ENCODE measurements at regions not wholly inside any gene's neighbourhood (a gene's known extent, or its start where the extent isn't known, plus 50 kb on each side); places are given as distances from the start of the nearest gene placed in this dataset.
"Not testable (repeated sequence)": the region's sequence is repeated elsewhere in the genome, so short reads cannot be mapped to it uniquely, and the experiment has no call there.

DNA sequence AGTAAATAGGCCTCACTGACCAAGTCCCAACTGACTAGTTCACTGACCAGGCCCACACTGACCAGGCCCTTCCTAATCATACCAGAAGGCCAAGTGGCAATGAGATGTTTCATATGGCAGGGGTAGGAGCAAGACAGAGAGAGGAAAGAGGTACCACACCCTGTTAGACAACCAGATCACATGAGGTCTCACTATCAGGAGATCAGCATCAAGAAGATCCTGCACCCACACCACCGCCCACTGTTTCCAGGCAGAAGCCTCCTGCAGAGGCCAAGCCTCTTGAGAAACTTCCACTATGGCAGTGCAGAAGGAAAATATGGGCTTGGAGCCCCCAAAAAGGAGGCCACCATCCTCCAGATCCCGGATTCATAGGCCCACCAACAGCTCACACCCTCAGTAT lies 317.8 kb downstream of the FOXD4L4 start:
- TF ChIP-seq, protein P1, sequence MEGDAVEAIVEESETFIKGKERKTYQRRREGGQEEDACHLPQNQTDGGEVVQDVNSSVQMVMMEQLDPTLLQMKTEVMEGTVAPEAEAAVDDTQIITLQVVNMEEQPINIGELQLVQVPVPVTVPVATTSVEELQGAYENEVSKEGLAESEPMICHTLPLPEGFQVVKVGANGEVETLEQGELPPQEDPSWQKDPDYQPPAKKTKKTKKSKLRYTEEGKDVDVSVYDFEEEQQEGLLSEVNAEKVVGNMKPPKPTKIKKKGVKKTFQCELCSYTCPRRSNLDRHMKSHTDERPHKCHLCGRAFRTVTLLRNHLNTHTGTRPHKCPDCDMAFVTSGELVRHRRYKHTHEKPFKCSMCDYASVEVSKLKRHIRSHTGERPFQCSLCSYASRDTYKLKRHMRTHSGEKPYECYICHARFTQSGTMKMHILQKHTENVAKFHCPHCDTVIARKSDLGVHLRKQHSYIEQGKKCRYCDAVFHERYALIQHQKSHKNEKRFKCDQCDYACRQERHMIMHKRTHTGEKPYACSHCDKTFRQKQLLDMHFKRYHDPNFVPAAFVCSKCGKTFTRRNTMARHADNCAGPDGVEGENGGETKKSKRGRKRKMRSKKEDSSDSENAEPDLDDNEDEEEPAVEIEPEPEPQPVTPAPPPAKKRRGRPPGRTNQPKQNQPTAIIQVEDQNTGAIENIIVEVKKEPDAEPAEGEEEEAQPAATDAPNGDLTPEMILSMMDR (IDR thresholded peaks at IDR 0.05) = not testable (repeated sequence)
- TF ChIP-seq SP1 (CRISPR knock-in tag; conservative IDR thresholded peaks at IDR 0.05); JUN (CRISPR knock-in tag; IDR thresholded peaks at IDR 0.05); NFE2L1 (CRISPR knock-in tag; IDR thresholded peaks at IDR 0.05); ZNF416 (CRISPR knock-in tag; IDR thresholded peaks at IDR 0.05); NFYB (CRISPR knock-in tag; conservative IDR thresholded peaks at IDR 0.05; ENCODE audit: low read depth); ZNF138 (CRISPR knock-in tag; conservative IDR thresholded peaks at IDR 0.05); FOXJ3 (CRISPR knock-in tag; IDR thresholded peaks at IDR 0.05; ENCODE audit: borderline replicate concordance): not testable (repeated sequence)
- TF ChIP-seq, protein P2, sequence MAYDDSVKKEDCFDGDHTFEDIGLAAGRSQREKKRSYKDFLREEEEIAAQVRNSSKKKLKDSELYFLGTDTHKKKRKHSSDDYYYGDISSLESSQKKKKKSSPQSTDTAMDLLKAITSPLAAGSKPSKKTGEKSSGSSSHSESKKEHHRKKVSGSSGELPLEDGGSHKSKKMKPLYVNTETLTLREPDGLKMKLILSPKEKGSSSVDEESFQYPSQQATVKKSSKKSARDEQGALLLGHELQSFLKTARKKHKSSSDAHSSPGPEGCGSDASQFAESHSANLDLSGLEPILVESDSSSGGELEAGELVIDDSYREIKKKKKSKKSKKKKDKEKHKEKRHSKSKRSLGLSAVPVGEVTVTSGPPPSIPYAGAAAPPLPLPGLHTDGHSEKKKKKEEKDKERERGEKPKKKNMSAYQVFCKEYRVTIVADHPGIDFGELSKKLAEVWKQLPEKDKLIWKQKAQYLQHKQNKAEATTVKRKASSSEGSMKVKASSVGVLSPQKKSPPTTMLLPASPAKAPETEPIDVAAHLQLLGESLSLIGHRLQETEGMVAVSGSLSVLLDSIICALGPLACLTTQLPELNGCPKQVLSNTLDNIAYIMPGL (CRISPR knock-in tag; IDR thresholded peaks at IDR 0.05) = not testable (repeated sequence)
- TF ChIP-seq, protein P3, sequence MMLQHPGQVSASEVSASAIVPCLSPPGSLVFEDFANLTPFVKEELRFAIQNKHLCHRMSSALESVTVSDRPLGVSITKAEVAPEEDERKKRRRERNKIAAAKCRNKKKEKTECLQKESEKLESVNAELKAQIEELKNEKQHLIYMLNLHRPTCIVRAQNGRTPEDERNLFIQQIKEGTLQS (CRISPR knock-in tag; conservative IDR thresholded peaks at IDR 0.05) = not testable (repeated sequence)
- TF ChIP-seq, protein P4, sequence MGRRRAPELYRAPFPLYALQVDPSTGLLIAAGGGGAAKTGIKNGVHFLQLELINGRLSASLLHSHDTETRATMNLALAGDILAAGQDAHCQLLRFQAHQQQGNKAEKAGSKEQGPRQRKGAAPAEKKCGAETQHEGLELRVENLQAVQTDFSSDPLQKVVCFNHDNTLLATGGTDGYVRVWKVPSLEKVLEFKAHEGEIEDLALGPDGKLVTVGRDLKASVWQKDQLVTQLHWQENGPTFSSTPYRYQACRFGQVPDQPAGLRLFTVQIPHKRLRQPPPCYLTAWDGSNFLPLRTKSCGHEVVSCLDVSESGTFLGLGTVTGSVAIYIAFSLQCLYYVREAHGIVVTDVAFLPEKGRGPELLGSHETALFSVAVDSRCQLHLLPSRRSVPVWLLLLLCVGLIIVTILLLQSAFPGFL (CRISPR knock-in tag; IDR thresholded peaks at IDR 0.05; ENCODE audit: borderline replicate concordance) = not testable (repeated sequence)
- TF ChIP-seq, protein P5, sequence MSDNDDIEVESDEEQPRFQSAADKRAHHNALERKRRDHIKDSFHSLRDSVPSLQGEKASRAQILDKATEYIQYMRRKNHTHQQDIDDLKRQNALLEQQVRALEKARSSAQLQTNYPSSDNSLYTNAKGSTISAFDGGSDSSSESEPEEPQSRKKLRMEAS (CRISPR knock-in tag; IDR thresholded peaks at IDR 0.05) = not testable (repeated sequence)
- TF ChIP-seq, protein P6, sequence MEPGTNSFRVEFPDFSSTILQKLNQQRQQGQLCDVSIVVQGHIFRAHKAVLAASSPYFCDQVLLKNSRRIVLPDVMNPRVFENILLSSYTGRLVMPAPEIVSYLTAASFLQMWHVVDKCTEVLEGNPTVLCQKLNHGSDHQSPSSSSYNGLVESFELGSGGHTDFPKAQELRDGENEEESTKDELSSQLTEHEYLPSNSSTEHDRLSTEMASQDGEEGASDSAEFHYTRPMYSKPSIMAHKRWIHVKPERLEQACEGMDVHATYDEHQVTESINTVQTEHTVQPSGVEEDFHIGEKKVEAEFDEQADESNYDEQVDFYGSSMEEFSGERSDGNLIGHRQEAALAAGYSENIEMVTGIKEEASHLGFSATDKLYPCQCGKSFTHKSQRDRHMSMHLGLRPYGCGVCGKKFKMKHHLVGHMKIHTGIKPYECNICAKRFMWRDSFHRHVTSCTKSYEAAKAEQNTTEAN (CRISPR knock-in tag; IDR thresholded peaks at IDR 0.05) = not testable (repeated sequence)

Data from WTC11 (cell line).